Upper lobe of left lung (tissue), 4 donors: ENCODE measurements at regions not wholly inside any gene's neighbourhood (a gene's known extent, or its start where the extent isn't known, plus 50 kb on each side); places are given as distances from the start of the nearest gene placed in this dataset.

Source experiments
- EP300 ChIP-seq, 4 donors: sonication (generic); formaldehyde crosslinking; IDR thresholded peaks; one replicate each; pipeline ENCODE4 v1.5.1; 2017; ENCODE audit warnings: antibody characterized with exemption in 4 of 4, control low read depth in 2 of 4
- POLR2A ChIP-seq, 4 donors: fragments of 450-650 bp; IDR thresholded peaks; one replicate each; pipeline ENCODE4 v1.5.1; 2016 to 2017; ENCODE audit warnings: antibody characterized with exemption in 4 of 4, mild to moderate bottlenecking in 2 of 4
- POLR2AphosphoS5 ChIP-seq, 2 donors: sonication (generic); formaldehyde crosslinking; IDR thresholded peaks; one replicate each; pipeline ENCODE4 v1.5.1; 2017; ENCODE audit warnings: antibody characterized with exemption in 2 of 2
- TF ChIP-seq, protein P1 (sequence below), 6 experiments: fragments of 450-650 bp in 4 of 6; fragments of 200-600 bp in 2 of 6; sonication (generic) in 2 of 6; IDR thresholded peaks; one replicate each; pipeline ENCODE4 v1.5.1; 2016 to 2019; ENCODE audit warnings: antibody characterized with exemption in 6 of 6

DNA sequence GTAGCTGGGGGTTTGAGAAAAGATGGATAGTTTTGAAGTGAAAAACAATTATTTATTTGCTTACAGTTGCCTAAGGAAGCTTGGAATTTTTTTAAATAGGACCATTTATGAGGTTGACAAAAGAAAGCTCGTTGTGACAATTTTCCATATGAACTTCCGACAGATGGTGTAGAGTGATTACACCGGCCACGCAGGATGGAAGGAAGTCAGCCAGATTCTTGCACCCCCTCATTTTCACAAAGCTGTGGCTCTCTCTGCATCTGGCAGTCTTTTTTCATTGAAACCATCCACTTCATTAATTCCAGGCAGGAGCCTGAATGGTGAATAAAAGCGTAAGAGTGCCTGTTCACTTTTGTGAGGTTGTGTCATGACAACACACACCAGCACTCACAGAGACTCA, 1284.1 kb downstream of the AACS start:
- TF ChIP-seq, protein P1, sequence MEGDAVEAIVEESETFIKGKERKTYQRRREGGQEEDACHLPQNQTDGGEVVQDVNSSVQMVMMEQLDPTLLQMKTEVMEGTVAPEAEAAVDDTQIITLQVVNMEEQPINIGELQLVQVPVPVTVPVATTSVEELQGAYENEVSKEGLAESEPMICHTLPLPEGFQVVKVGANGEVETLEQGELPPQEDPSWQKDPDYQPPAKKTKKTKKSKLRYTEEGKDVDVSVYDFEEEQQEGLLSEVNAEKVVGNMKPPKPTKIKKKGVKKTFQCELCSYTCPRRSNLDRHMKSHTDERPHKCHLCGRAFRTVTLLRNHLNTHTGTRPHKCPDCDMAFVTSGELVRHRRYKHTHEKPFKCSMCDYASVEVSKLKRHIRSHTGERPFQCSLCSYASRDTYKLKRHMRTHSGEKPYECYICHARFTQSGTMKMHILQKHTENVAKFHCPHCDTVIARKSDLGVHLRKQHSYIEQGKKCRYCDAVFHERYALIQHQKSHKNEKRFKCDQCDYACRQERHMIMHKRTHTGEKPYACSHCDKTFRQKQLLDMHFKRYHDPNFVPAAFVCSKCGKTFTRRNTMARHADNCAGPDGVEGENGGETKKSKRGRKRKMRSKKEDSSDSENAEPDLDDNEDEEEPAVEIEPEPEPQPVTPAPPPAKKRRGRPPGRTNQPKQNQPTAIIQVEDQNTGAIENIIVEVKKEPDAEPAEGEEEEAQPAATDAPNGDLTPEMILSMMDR (IDR thresholded peaks at IDR 0.05), result no peak
- TF ChIP-seq POLR2A (IDR thresholded peaks at IDR 0.05), result no peak
- no peak for TF ChIP-seq EP300 (IDR thresholded peaks at IDR 0.05)
- TF ChIP-seq POLR2AphosphoS5 (IDR thresholded peaks at IDR 0.05), result no peak
